SK-N-SH treated with all-trans-retinoic acid at 6 μM for 48 hours (cell line): ENCODE measurements at regions not wholly inside any gene's neighbourhood (a gene's known extent, or its start where the extent isn't known, plus 50 kb on each side); places are given as distances from the start of the nearest gene placed in this dataset.

Experiments used
- ATAC-seq: fragments of 200-7000 bp; cut with Tn5 transposase; 3 replicates; pipeline ENCODE4 v1.9.1; 2020; ENCODE audit warnings: mild to moderate bottlenecking, moderate library complexity
- ARNTL ChIP-seq: fragments of 450-650 bp; formaldehyde crosslinking; IDR thresholded peaks from 2 replicates; pipeline ENCODE4 v1.5.0; 2020; ENCODE audit warnings: low read depth, mild to moderate bottlenecking, moderate library complexity, borderline replicate concordance
- BACH2 ChIP-seq: fragments of 250-450 bp; sonication (Bioruptor Pico); IDR thresholded peaks from 2 replicates; pipeline ENCODE4 v1.9.0; 2021; ENCODE audit warnings: mild to moderate bottlenecking, borderline replicate concordance
- CREB5 ChIP-seq: fragments of 250-450 bp; sonication (Bioruptor Pico); IDR thresholded peaks from 2 replicates; pipeline ENCODE4 v1.5.1; 2020; ENCODE audit warnings: low read depth, mild to moderate bottlenecking, moderate library complexity
- CSDC2 ChIP-seq: fragments of 250-450 bp; sonication (Bioruptor Pico); IDR thresholded peaks from 2 replicates; pipeline ENCODE4 v1.5.0; 2020; ENCODE audit warnings: mild to moderate bottlenecking, moderate library complexity
- ESRRG ChIP-seq: fragments of 250-450 bp; sonication (Bioruptor Pico); IDR thresholded peaks from 2 replicates; pipeline ENCODE4 v1.6.1; 2021; ENCODE audit warnings: mild to moderate bottlenecking
- GLIS3 ChIP-seq: fragments of 250-450 bp; sonication (Bioruptor Pico); IDR thresholded peaks from 2 replicates; pipeline ENCODE4 v1.5.0; 2020; ENCODE audit warnings: mild to moderate bottlenecking, moderate library complexity
- ISL1 ChIP-seq: fragments of 250-450 bp; sonication (Bioruptor Pico); IDR thresholded peaks from 2 replicates; pipeline ENCODE4 v2.1.2; 2022; ENCODE audit warnings: mild to moderate bottlenecking, moderate library complexity
- PPARA ChIP-seq: fragments of 250-450 bp; sonication (Bioruptor Pico); IDR thresholded peaks from 2 replicates; pipeline ENCODE4 v1.5.0; 2020; ENCODE audit warnings: mild to moderate bottlenecking, borderline replicate concordance
- RARB ChIP-seq: fragments of 250-450 bp; sonication (Bioruptor Pico); IDR thresholded peaks from 2 replicates; pipeline ENCODE4 v1.8.0; 2021; ENCODE audit warnings: mild to moderate bottlenecking, moderate library complexity
- SNAI2 ChIP-seq: fragments of 250-450 bp; sonication (Bioruptor Pico); IDR thresholded peaks from 2 replicates; pipeline ENCODE4 v1.5.0; 2020; ENCODE audit warnings: mild to moderate bottlenecking, moderate library complexity
- TCF4 ChIP-seq: fragments of 250-450 bp; sonication (Bioruptor Pico); IDR thresholded peaks from 2 replicates; pipeline ENCODE4 v1.8.0; 2021; ENCODE audit warnings: mild to moderate bottlenecking, moderate library complexity, borderline replicate concordance
- TSHZ2 ChIP-seq: fragments of 250-450 bp; sonication (Bioruptor Pico); IDR thresholded peaks from 2 replicates; pipeline ENCODE4 v1.5.0; 2020; ENCODE audit warnings: mild to moderate bottlenecking, moderate library complexity
- ZC3H10 ChIP-seq: fragments of 250-450 bp; sonication (Bioruptor Pico); IDR thresholded peaks from 2 replicates; pipeline ENCODE4 v1.5.1; 2021; ENCODE audit warnings: mild to moderate bottlenecking, moderate library complexity
- ZFP3 ChIP-seq: fragments of 250-450 bp; sonication (Bioruptor Pico); IDR thresholded peaks from 2 replicates; pipeline ENCODE4 v1.5.0; 2020; ENCODE audit warnings: mild to moderate bottlenecking, moderate library complexity
- ZFP30 ChIP-seq: fragments of 450-650 bp; formaldehyde crosslinking; IDR thresholded peaks from 2 replicates; pipeline ENCODE4 v1.5.0; 2022; ENCODE audit warnings: mild to moderate bottlenecking, moderate library complexity
- ZNF565 ChIP-seq: fragments of 450-650 bp; formaldehyde crosslinking; conservative IDR thresholded peaks from 2 replicates; pipeline ENCODE4 v1.5.0; 2020; ENCODE audit warnings: low read depth, mild to moderate bottlenecking, moderate library complexity
- ZNF70 ChIP-seq: fragments of 450-650 bp; formaldehyde crosslinking; IDR thresholded peaks from 2 replicates; pipeline ENCODE4 v1.5.0; 2020; ENCODE audit warnings: mild to moderate bottlenecking, moderate library complexity
- ZNF8 ChIP-seq: fragments of 450-650 bp; formaldehyde crosslinking; IDR thresholded peaks from 2 replicates; pipeline ENCODE4 v1.5.0; 2020; ENCODE audit warnings: mild to moderate bottlenecking, moderate library complexity
- TF ChIP-seq, protein P1 (sequence below): fragments of 250-450 bp; sonication (Bioruptor Pico); IDR thresholded peaks from 2 replicates; pipeline ENCODE4 v1.8.0; 2020; ENCODE audit warnings: mild to moderate bottlenecking, moderate library complexity, borderline replicate concordance
- TF ChIP-seq, protein P2 (sequence below): fragments of 250-450 bp; sonication (Bioruptor Pico); IDR thresholded peaks from 2 replicates; pipeline ENCODE4 v1.5.1; 2021; ENCODE audit warnings: mild to moderate bottlenecking, moderate library complexity

DNA sequence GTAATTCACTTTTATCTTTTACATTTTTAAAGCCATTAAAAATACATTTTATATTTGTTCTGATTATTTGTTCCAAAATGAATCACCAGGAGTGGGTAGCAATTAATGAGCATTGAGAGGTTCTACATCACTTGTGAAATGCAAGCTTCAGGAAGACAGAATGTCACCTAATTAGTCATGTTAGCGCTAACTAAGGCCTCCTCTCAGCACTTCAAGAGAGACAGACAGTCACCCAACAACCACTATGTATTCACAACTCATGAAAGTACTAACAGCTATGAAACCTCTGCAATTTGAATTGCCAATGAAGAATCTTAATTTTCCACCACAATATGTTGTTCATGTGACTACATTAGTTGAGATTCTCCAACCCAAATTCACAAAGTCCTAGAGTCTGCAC, 611.0 kb downstream of the KCNJ3 start:
- no peak for ATAC-seq
- TF ChIP-seq ZC3H10 (CRISPR knock-in tag) (no peak), ZFP30 (CRISPR knock-in tag) (no peak)
- TF ChIP-seq, protein P1, sequence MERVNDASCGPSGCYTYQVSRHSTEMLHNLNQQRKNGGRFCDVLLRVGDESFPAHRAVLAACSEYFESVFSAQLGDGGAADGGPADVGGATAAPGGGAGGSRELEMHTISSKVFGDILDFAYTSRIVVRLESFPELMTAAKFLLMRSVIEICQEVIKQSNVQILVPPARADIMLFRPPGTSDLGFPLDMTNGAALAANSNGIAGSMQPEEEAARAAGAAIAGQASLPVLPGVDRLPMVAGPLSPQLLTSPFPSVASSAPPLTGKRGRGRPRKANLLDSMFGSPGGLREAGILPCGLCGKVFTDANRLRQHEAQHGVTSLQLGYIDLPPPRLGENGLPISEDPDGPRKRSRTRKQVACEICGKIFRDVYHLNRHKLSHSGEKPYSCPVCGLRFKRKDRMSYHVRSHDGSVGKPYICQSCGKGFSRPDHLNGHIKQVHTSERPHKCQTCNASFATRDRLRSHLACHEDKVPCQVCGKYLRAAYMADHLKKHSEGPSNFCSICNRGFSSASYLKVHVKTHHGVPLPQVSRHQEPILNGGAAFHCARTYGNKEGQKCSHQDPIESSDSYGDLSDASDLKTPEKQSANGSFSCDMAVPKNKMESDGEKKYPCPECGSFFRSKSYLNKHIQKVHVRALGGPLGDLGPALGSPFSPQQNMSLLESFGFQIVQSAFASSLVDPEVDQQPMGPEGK (CRISPR knock-in tag): no peak

GRCh38 chr2:155308367-155309009, 610.0 kb downstream of the KCNJ3 start:
- TF ChIP-seq BACH2 (no peak), TSHZ2 (no peak), RARB (CRISPR knock-in tag) (no peak)
- no peak for ATAC-seq

DNA sequence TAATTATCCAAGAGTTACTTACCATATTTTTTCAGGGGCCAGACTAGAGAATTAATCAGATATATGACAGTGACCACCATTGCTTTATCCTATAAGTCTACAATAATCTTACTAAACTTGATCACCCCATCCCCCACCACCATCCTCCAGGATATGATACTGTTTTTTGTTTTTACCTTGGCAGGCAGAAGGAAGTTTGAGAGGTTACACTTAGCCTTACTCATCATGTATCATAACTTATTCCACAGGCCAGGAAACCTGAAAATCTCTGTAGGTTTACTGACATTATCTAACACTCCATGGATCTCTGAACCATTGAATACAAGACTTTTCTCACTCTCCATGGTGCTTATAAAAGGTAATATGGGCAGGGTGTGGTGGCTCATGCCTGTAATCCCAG, 602.7 kb downstream of the KCNJ3 start:
- no peak for ATAC-seq
- TF ChIP-seq ZFP30 (CRISPR knock-in tag) (no peak), BACH2 (no peak), CREB5 (CRISPR knock-in tag) (no peak), ISL1 (no peak), PPARA (CRISPR knock-in tag) (no peak), ESRRG (CRISPR knock-in tag) (no peak), ZFP3 (no peak), TCF4 (CRISPR knock-in tag) (no peak), ZNF70 (CRISPR knock-in tag) (no peak), ZNF8 (CRISPR knock-in tag) (no peak), GLIS3 (no peak), ARNTL (CRISPR knock-in tag) (no peak)
- TF ChIP-seq, protein P2, sequence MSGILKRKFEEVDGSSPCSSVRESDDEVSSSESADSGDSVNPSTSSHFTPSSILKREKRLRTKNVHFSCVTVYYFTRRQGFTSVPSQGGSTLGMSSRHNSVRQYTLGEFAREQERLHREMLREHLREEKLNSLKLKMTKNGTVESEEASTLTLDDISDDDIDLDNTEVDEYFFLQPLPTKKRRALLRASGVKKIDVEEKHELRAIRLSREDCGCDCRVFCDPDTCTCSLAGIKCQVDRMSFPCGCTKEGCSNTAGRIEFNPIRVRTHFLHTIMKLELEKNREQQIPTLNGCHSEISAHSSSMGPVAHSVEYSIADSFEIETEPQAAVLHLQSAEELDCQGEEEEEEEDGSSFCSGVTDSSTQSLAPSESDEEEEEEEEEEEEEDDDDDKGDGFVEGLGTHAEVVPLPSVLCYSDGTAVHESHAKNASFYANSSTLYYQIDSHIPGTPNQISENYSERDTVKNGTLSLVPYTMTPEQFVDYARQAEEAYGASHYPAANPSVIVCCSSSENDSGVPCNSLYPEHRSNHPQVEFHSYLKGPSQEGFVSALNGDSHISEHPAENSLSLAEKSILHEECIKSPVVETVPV (CRISPR knock-in tag): no peak
- TF ChIP-seq, protein P1 (CRISPR knock-in tag): no peak
- TF ChIP-seq, all 23 proteins: peak for 0

GRCh38 chr2:155298001-155298400, 599.5 kb downstream of the KCNJ3 start:
- TF ChIP-seq ZNF8 (CRISPR knock-in tag): no peak
- no peak for TF ChIP-seq ZNF565 (CRISPR knock-in tag)
- no peak for TF ChIP-seq GLIS3
- TF ChIP-seq, protein P1 (CRISPR knock-in tag): no peak
- TF ChIP-seq ARNTL (CRISPR knock-in tag): no peak
- TF ChIP-seq CSDC2 (CRISPR knock-in tag): no peak
- TF ChIP-seq TSHZ2: no peak
- no peak for TF ChIP-seq SNAI2 (CRISPR knock-in tag)
- no peak for ATAC-seq
